ENCODE measurements at regions not wholly inside any gene's neighbourhood (a gene's known extent, or its start where the extent isn't known, plus 50 kb on each side); places are given as distances from the start of the nearest gene placed in this dataset.

GRCh38 chr12:65764325-65764724, 60.0 kb upstream of the HMGA2 start (continued):
- TF ChIP-seq ZBTB33 (IDR thresholded peaks at IDR 0.05; ENCODE audit: extremely low read depth, insufficient replicate concordance, low read length) (no peak), YY1 (IDR thresholded peaks at IDR 0.05; ENCODE audit: extremely low read depth, insufficient replicate concordance, low read depth, low read length) (no peak), SIN3A (IDR thresholded peaks at IDR 0.05; ENCODE audit: low read depth) (no peak), POLR2AphosphoS5 (IDR thresholded peaks at IDR 0.05; ENCODE audit: low read depth, low read length) (no peak)

- ChIA-PET RAD21 (ENCODE audit: low non-redundant PET in 1 of 2, low total read pairs in 2 of 2, uncharacterized antibody in 2 of 2, unreplicated experiment in 2 of 2) (interaction anchor here in 1 of 2 experiments (0.8 kb wide), 1 partner anchor 209 kb away, joined by 4 read pairs; no protein-coding TSS in a partner anchor), POLR2A (interaction anchor here (1.2 to 1.6 kb wide), 3 partner anchors 10 to 59 kb away, joined by 3 read pairs; partner anchors contain the start of gene HMGA2), CTCF (no interaction called here)
- Histone ChIP-seq H3K79me2 (ENCODE audit: insufficient read depth, low read length) (no peaks in the 10 kb centered on the region), H3K27me3 (ENCODE audit: insufficient read depth, low read length) (no peaks in the 10 kb centered on the region), H3K4me1 (ENCODE audit: control insufficient read depth in 1 of 2, insufficient read depth in 2 of 2, low read length in 2 of 2) (peaks cover 41 to 56% of the 10 kb centered on the region in 2 experiments), H3K36me3 (ENCODE audit: control insufficient read depth in 1 of 2, insufficient read depth in 2 of 2, low read length in 2 of 2) (no peaks in the 10 kb centered on the region), H3K4me2 (ENCODE audit: low read length) (peak overlapping the region; percentile 66), H3K9me2 (ENCODE audit: insufficient read depth) (no peaks in the 10 kb centered on the region), H3K4me3 (replicated peaks in 1 of 2; ENCODE audit: low read depth in 1 of 2, low read length in 2 of 2) (peak overlapping the region in 1 of 2 experiments; percentile 11; a peak in 2 of 4 replicates), H3K9me3 (ENCODE audit: control insufficient read depth in 1 of 2, insufficient read depth in 1 of 2, low read depth in 1 of 2, low read length in 2 of 2) (no peaks in the 10 kb centered on the region), H3K27ac (ENCODE audit: low read depth, low read length) (peak overlapping the region; percentile 86), H3K9ac (ENCODE audit: low read length) (no peak overlapping the region), H4K20me1 (ENCODE audit: insufficient read depth) (no peaks in the 10 kb centered on the region), H2AFZ (ENCODE audit: low read depth, low read length, poor library complexity, severe bottlenecking) (peak overlapping the region; percentile 64)
- ATAC-seq (peak; percentile 76), DNase-seq (ENCODE audit: low read depth, low spot score) (peak; percentile 71)
- TF ChIP-seq SIN3A (IDR thresholded peaks at IDR 0.05; ENCODE audit: low read depth) (0 out of 2 replicates have a peak, but pooled peaks have one; percentile 16), JUND (IDR thresholded peaks at IDR 0.05) (peak; percentile 34), YY1 (IDR thresholded peaks at IDR 0.05; ENCODE audit: extremely low read depth, insufficient replicate concordance, low read depth, low read length) (no peak), CTCF (IDR thresholded peaks at IDR 0.05 in 2 of 3, conservative IDR thresholded peaks at IDR 0.05 in 1 of 3; ENCODE audit: borderline replicate concordance in 1 of 3, insufficient read depth in 1 of 3, low read depth in 2 of 3, low read length in 2 of 3) (0 out of 6 replicates have a peak, but pooled peaks of 1 of the 3 experiments have one; percentile 25), ZBTB33 (IDR thresholded peaks at IDR 0.05; ENCODE audit: extremely low read depth, insufficient replicate concordance, low read length) (no peak), SP1 (IDR thresholded peaks at IDR 0.05; ENCODE audit: low read depth) (peak; percentile 52; the same call in 1 of the 2 replicates), CEBPB (IDR thresholded peaks at IDR 0.05; ENCODE audit: low read depth) (peak; percentile 49; the same call in 1 of the 2 replicates), ZNF274 (IDR thresholded peaks at IDR 0.05; ENCODE audit: low read depth, low read length) (no peak), REST (IDR thresholded peaks at IDR 0.05; ENCODE audit: low read depth) (no peak), FOSL1 (IDR thresholded peaks at IDR 0.05; ENCODE audit: low read depth) (no peak; the same call in 1 of the 2 replicates)
- intact Hi-C loops (cut with micrococcal nuclease) = no loop called here
- BruUV-seq (replicated peaks) = no TSS peak
These were observed 58.9 kb upstream of the HMGA2 start for GRCh38 chr12:65765436-65765813.

Data from HCT116 (cell line).